HepG2 (cell line): ENCODE measurements at regions not wholly inside any gene's neighbourhood (a gene's known extent, or its start where the extent isn't known, plus 50 kb on each side); places are given as distances from the start of the nearest gene placed in this dataset.

ENCODE experiments used
- ATAC-seq: fragments of 200-7000 bp; cut with Tn5 transposase; 3 replicates; pipeline ENCODE4 v1.9.1; 2020; ENCODE audit warnings: mild to moderate bottlenecking, moderate library complexity
- BruUV-seq: library from RNA; stranded (reverse); fragments of 400-500 nt; replicated peaks from 2 replicates; lab custom pipeline; 2021; lab: Mats Ljungman, UMichigan
- CTCF ChIA-PET: fragments of 300-600 bp; formaldehyde crosslinking; extraction: SDS; loops from one replicate; lab custom pipeline; 2021; ENCODE audit warnings: low total read pairs, inconsistent platforms, low intra/inter-chr PET ratio; lab: Yijun Ruan, JAX
- POLR2A ChIA-PET: fragments of 350-600 bp; sonication (Branson Sonifier 250); formaldehyde crosslinking; loops from one replicate; lab custom pipeline; 2020; ENCODE audit warnings: antibody characterized with exemption, inconsistent platforms; lab: Yijun Ruan, JAX
- DNase-seq: peaks from one replicate; pipeline ENCODE4 v3.0.0-alpha.2; 2015; ENCODE audit warnings: low spot score
- FAIRE-seq: peaks from 3 replicates; lab custom pipeline; 2011; peaks lifted over from hg19 to GRCh38; lab: Jason Lieb, UNC
- H2AFZ ChIP-seq: one replicate; pipeline ENCODE4 v1.6.1; 2011; ENCODE audit warnings: low read length, inconsistent platforms
- H3K27ac ChIP-seq: fragments of 300-600 bp; 3 replicates; pipeline ENCODE4 v1.8.0; 2011; ENCODE audit warnings: mixed run types, mild to moderate bottlenecking, mixed read lengths, low read length, inconsistent platforms; ENCODE audit not compliant: insufficient read depth; ENCODE audit errors: extremely low read length
- H3K27me3 ChIP-seq, 2 experiments: fragments of 200-600 bp in 1 of 2; 2 replicates in 1 of 2; 3 replicates in 1 of 2; pipeline versions ENCODE4 v1.6.0 to v1.8.0; 2011; ENCODE audit warnings: low read length in 2 of 2, mild to moderate bottlenecking in 2 of 2, moderate library complexity in 2 of 2, inconsistent platforms in 1 of 2; ENCODE audit not compliant: insufficient read depth in 2 of 2, control insufficient read depth in 1 of 2
- H3K36me3 ChIP-seq, 2 experiments: fragments of 200-600 bp in 1 of 2; replicated peaks in 1 of 2; 2 replicates in 1 of 2; 3 replicates in 1 of 2; pipeline versions ENCODE4 v1.5.1 to v1.8.0; 2011; ENCODE audit warnings: low read length in 2 of 2, inconsistent platforms in 1 of 2; ENCODE audit not compliant: insufficient read depth in 2 of 2, control insufficient read depth in 1 of 2
- H3K4me1 ChIP-seq: 2 replicates; pipeline ENCODE4 v1.5.1; 2012; ENCODE audit warnings: low read length, inconsistent platforms; ENCODE audit not compliant: insufficient read depth
- H3K4me2 ChIP-seq: 2 replicates; pipeline ENCODE4 v1.6.0; 2011; ENCODE audit warnings: low read depth, low read length, inconsistent platforms
- H3K4me3 ChIP-seq, 3 experiments: fragments of 200-600 bp in 1 of 3; sonication (generic), shearing (Covaris generic) in 1 of 3; replicated peaks in 1 of 3; 2 replicates each; pipeline ENCODE4 v1.5.1; 2011 to 2016; ENCODE audit warnings: low read length in 3 of 3, inconsistent platforms in 2 of 3, low read depth in 2 of 3, mild to moderate bottlenecking in 2 of 3, control low read depth in 1 of 3, mixed read lengths in 1 of 3; ENCODE audit not compliant: insufficient read depth in 1 of 3
- H3K79me2 ChIP-seq: one replicate; pipeline ENCODE4 v1.6.1; 2011; ENCODE audit warnings: low read length, inconsistent platforms; ENCODE audit not compliant: insufficient read depth
- H3K9ac ChIP-seq: 2 replicates; pipeline ENCODE4 v1.6.0; 2011; ENCODE audit warnings: mild to moderate bottlenecking, low read depth, low read length, inconsistent platforms; ENCODE audit not compliant: insufficient read depth
- H3K9me3 ChIP-seq: 2 replicates; pipeline ENCODE4 v1.5.1; 2012; ENCODE audit warnings: mild to moderate bottlenecking, low read length
- H4K20me1 ChIP-seq: 2 replicates; pipeline ENCODE4 v1.6.0; 2011; ENCODE audit warnings: inconsistent platforms, mild to moderate bottlenecking, low read length, moderate library complexity; ENCODE audit not compliant: insufficient read depth
- ARID4A ChIP-seq: sonication (generic); formaldehyde crosslinking; IDR thresholded peaks from 2 replicates; pipeline ENCODE4 v1.5.0; 2020; ENCODE audit warnings: mild to moderate bottlenecking, missing genetic modification reagents, borderline replicate concordance
- GATAD2A ChIP-seq: IDR thresholded peaks from 2 replicates; pipeline ENCODE4 v1.6.1; 2016
- NR2F6 ChIP-seq, 2 experiments: IDR thresholded peaks; 2 replicates each; pipeline ENCODE4 v1.6.1; 2016; ENCODE audit warnings: antibody characterized with exemption in 1 of 2, mild to moderate bottlenecking in 1 of 2
- SCMH1 ChIP-seq: sonication (generic); formaldehyde crosslinking; IDR thresholded peaks from 2 replicates; pipeline ENCODE4 v1.9.0; 2021; ENCODE audit warnings: missing genetic modification reagents, mild to moderate bottlenecking, borderline replicate concordance
- TAF15 ChIP-seq: fragments of 200-400 bp; formaldehyde crosslinking; IDR thresholded peaks from one replicate; pipeline ENCODE4 v1.6.1; 2018; ENCODE audit warnings: mild to moderate bottlenecking, low read depth, low read length; ENCODE audit not compliant: poor library complexity, severe bottlenecking
- ZBTB1 ChIP-seq: sonication (generic); formaldehyde crosslinking; IDR thresholded peaks from 2 replicates; pipeline ENCODE4 v1.4.0; 2020; ENCODE audit warnings: missing genetic modification reagents, borderline replicate concordance
- ZMAT3 ChIP-seq: sonication (generic); formaldehyde crosslinking; conservative IDR thresholded peaks from 2 replicates; pipeline ENCODE4 v1.7.0; 2021; ENCODE audit warnings: missing genetic modification reagents
- ZNF230 ChIP-seq: sonication (generic); formaldehyde crosslinking; IDR thresholded peaks from 2 replicates; pipeline ENCODE4 v1.4.0; 2020; ENCODE audit warnings: mild to moderate bottlenecking, missing genetic modification reagents
- ZNF367 ChIP-seq: sonication (generic); formaldehyde crosslinking; IDR thresholded peaks from 2 replicates; pipeline ENCODE4 v1.4.0; 2020; ENCODE audit warnings: missing genetic modification reagents, borderline replicate concordance
- ZNF782 ChIP-seq: sonication (generic); formaldehyde crosslinking; IDR thresholded peaks from 2 replicates; pipeline ENCODE4 v1.4.0; 2020; ENCODE audit warnings: missing genetic modification reagents, mild to moderate bottlenecking, borderline replicate concordance
- WGBS: methylation state at CpG from one replicate; pipeline ENCODE4 v1.1.6; 2017; ENCODE audit warnings: low lambda C conversion rate; 5-methylcytosine and 5-hydroxymethylcytosine counted together
- in situ Hi-C: cut with HindIII; loops from 2 replicates; pipeline ENCODE4 v1.10.0; 2017; ENCODE audit warnings: low pct_unique_long_range_greater_than_20kb; ENCODE audit not compliant: extremely low pct_ligation_motif_present
- intact Hi-C: fragments of 100-400 bp; cut with micrococcal nuclease; formaldehyde crosslinking; loops from one replicate; pipeline ENCODE4 v1.10.0; 2022; ENCODE audit not compliant: unreplicated experiment

GRCh38 chr12:116642683-116643082 is 83.5 kb downstream of the MAP1LC3B2 start (continued):
- TF ChIP-seq ZMAT3 (CRISPR knock-in tag) (no peak), ZNF230 (CRISPR knock-in tag) (no peak), SCMH1 (CRISPR knock-in tag) (no peak), ARID4A (CRISPR knock-in tag) (no peak), GATAD2A (no peak), ZNF367 (CRISPR knock-in tag) (no peak), ZBTB1 (CRISPR knock-in tag) (no peak)

GRCh38 chr12:116642106-116642505 is 82.9 kb downstream of the MAP1LC3B2 start:
- no peak for FAIRE-seq
- 9% methylated on average over 4 of the region's 4 CpGs for WGBS
- no peaks in the 10 kb centered on the region for H4K20me1 ChIP-seq
- peaks cover 11% of the 10 kb centered on the region for H3K4me1 ChIP-seq
- H3K79me2 ChIP-seq = no peaks in the 10 kb centered on the region
- CTCF ChIA-PET = no interaction called here
- no peak overlapping the region for H2AFZ ChIP-seq
- no TSS peak for BruUV-seq
- no peaks in the 10 kb centered on the region for H3K9me3 ChIP-seq
- no peak overlapping the region for H3K9ac ChIP-seq
- H3K27ac ChIP-seq = no peak overlapping the region
- no peak overlapping the region for H3K4me2 ChIP-seq
- in situ Hi-C loops (no loop called here), intact Hi-C loops (no loop called here)
- H3K36me3 ChIP-seq = no peaks in the 10 kb centered on the region
- no peak for ATAC-seq
- H3K27me3 ChIP-seq = peaks cover 1 to 50% of the 10 kb centered on the region in 2 experiments; a peak in 3 of 5 replicates
- no peak for TF ChIP-seq ZNF782 (CRISPR knock-in tag)
- no peak for TF ChIP-seq NR2F6 (IDR thresholded peaks at IDR 0.05)
- no peak for TF ChIP-seq NR2F6 (CRISPR knock-in tag; IDR thresholded peaks at IDR 0.05)
- TF ChIP-seq TAF15 = no peak
- H3K4me3 ChIP-seq = no peak overlapping the region
- POLR2A ChIA-PET = no interaction called here
- no peak for DNase-seq
